GM19240 (cell line): ENCODE measurements at regions not wholly inside any gene's neighbourhood (a gene's known extent, or its start where the extent isn't known, plus 50 kb on each side); places are given as distances from the start of the nearest gene placed in this dataset.

ENCODE experiments used
- DNase-seq: peaks from one replicate; pipeline ENCODE4 v3.0.0; 2011; ENCODE audit warnings: low spot score; ENCODE audit not compliant: insufficient read length

GRCh38 chr11:104259121-104259610, 95.2 kb upstream of the PDGFD start:
- no peak for DNase-seq

GRCh38 chr11:104256525-104256924, 92.6 kb upstream of the PDGFD start:
- no peak for DNase-seq

GRCh38 chr11:104254347-104254746, 90.4 kb upstream of the PDGFD start:
- DNase-seq: peak; percentile 3

GRCh38 chr11:104246590-104246989, 82.6 kb upstream of the PDGFD start:
- DNase-seq: no peak

GRCh38 chr11:104238916-104239315, 75.0 kb upstream of the PDGFD start:
- no peak for DNase-seq

GRCh38 chr11:104225047-104225446, 61.1 kb upstream of the PDGFD start:
- no peak for DNase-seq

- no peak for DNase-seq
Measured at GRCh38 chr11:104222464-104222863, 58.5 kb upstream of the PDGFD start.

- no peak for DNase-seq
Measured at GRCh38 chr11:104221455-104221854, 57.5 kb upstream of the PDGFD start.

- DNase-seq: no peak
Measured at GRCh38 chr11:104219096-104219495, 55.1 kb upstream of the PDGFD start.

- no peak for DNase-seq
Measured at GRCh38 chr11:104214517-104214916, 50.6 kb upstream of the PDGFD start.
